GM18868 (cell line): ENCODE measurements at regions not wholly inside any gene's neighbourhood (a gene's known extent, or its start where the extent isn't known, plus 50 kb on each side); places are given as distances from the start of the nearest gene placed in this dataset.
"Not testable (repeated sequence)": the region's sequence is repeated elsewhere in the genome, so short reads cannot be mapped to it uniquely, and the experiment has no call there.

Experiments used
- ATAC-seq: cut with Tn5 transposase; IDR thresholded peaks from one replicate; pipeline ENCODE4 v1.9.1; 2021; ENCODE audit warnings: mild to moderate bottlenecking, moderate library complexity; ENCODE audit not compliant: unreplicated experiment

DNA sequence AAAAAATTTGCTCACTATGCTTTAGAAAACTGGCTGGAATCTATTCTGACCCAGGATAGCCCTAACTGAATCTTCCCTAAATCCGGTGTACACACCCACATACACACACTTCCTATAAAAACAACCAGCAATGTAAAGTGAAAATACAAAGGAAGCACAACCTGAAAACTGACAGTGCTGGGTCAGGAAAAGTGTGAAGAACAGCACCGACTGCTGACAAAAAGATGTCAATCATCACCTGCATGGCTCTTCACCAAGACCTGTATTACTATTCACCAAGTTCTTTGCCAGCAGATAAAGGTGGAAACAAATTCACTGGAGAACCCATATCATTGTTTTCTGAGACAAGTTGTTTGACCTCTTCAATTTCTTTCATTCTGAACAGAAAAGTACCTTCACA is 293.8 kb upstream of the GRAMD2B start:
- no peak for ATAC-seq

DNA sequence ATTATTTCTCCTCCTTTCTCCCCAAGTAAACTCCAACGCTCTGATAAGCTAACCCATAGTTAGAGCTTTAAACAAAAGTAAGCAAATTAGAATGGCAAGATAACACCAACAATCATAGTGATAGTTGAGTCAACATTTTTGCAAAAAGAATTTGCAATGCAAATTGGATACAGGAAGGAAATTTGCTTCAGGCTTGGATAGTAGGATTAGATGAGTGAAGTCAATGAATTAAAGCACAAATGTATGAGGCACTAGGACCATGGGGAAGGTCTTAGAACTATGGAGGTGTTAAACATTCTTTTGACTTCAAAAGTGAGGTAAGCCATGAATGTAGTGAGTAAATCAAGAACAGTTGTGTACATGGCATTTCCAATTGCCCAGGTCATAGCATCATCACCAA is 289.8 kb upstream of the GRAMD2B start:
- ATAC-seq, result no peak

DNA sequence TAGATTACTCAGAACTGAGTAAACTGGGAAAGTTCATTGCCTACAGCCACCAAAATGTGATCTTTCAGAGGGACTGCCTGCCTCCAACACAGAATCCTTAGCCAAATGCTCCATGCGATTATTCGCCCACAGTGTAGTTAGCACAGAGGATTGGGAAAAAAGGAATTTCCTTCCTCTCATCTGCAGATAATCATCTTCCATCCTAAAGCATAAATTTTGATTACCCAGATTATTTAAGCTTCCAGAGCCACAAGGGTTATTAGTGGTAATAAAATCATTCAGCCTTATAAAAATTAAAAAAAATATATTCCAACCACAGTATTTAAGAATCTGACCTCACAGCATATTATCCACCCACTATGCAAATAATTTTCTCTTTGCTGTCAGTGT is 285.3 kb upstream of the GRAMD2B start:
- no peak for ATAC-seq

DNA sequence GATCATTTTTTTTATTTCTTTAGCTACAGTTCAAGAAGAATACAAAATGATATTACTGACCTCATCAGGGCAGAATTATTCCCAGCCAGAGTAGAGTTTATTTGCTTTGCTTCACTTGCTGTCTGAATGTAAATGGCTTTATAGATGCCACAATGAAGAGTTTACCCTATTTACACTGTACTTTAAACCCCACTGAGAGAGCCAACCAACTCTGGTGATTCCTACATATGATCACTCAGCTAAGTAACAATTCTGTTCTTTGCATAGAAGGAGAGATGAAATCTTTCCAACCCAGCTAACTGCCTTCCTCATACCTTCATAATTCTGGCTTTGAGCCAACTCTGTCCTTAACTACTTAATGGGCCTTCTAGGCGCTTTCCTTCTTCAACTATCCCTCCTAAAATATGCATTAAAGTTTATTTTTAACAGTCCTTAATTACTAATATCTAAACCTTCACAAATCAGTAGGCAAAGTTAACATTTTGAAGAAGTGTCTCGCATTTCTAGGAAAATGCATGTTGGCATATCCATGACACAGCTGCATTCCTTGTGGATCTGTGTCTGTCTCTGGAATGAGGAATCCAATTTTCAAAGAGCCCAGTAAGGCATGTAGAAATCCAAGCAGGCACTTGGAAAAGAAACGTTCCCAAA is 284.8 kb upstream of the GRAMD2B start:
- no peak for ATAC-seq

DNA sequence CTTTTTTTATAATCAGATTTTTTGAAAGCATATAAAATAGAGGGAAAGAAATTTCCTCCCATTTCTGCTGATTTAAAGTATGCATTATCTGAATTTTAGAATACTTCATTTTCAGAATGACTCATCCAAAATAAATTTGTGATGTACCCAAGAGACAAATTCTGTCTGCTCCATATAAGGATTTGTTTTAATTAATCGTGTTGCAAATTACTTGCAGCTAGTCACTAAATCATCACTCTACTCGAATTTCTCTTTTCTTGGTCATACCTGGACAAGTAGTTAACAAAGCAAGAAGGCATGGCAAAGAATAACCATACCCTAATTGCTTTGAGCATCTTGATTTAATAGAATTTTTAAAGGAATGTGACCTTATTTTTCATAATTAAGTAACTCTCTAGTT is 284.1 kb upstream of the GRAMD2B start:
- no peak for ATAC-seq

DNA sequence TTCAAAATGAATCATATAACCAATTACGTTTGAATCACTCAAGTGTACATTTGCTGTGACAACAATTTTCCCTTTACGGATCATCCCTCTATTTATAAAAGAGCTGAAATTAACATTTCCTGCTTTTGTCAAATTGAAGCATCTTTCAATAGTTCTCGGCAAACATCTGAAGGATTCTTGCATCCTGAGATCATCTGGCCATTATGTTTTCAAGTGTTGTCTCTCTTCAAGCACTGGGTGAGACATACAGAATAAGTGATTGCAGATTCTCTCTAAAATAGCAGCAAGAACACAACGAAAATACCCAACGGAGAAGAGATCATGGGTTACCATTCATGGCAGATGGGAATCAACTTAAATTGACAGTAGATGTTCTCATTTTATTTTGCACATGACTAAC is 283.4 kb upstream of the GRAMD2B start:
- no peak for ATAC-seq

DNA sequence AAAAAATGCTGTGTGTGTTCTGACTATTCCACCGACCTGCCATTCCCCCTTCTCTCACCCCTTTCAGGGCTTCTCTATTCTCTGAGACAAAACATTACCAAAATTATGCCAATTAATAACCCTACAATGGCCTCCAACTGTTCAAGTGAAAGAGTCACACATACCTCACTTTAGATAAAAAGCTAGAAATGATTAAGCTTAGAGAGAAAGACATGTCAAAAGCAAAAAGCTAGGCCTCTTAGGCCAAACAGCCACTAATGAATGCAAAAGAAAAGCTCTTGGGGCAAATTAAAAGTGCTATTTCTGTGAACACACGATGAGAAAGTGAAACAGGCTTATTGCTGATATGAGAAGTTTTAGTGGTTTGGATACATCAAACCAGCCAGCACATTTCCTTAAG is 279.6 kb upstream of the GRAMD2B start:
- peak; percentile 44 for ATAC-seq

DNA sequence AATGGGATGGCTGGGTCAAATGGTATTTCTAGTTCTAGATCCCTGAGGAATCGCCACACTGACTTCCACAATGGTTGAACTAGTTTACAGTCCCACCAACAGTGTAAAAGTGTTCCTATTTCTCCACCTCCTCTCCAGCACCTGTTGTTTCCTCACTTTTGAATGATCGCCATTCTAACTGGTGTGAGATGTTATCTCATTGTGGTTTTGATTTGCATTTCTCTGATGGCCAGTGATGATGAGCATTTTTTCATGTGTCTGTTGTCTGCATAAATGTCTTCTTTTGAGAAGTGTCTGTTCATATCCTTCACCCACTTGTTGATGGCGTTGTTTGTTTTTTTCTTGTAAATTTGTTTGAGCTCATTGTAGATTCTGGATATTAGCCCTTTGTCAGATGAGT is 272.9 kb upstream of the GRAMD2B start:
- not testable (repeated sequence) for ATAC-seq

DNA sequence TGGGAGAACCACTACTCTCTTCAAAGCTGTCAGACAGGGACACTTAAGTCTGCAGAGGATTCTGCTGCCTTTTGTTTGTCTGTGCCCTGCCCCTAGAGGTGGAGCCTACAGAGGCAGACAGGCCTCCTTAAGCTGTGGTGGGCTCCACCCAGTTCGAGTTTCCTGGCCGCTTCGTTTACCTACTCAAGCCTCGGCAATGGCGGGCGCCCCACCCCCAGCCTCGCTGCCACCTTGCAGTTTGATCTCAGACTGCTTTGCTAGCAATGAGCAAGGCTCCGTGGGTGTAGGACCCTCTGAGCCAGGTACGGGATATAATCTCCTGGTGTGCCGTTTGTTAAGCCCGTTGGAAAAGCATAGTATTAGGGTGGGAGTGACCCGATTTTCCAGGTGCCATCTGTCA is 267.9 kb upstream of the GRAMD2B start:
- ATAC-seq, result not testable (repeated sequence)

DNA sequence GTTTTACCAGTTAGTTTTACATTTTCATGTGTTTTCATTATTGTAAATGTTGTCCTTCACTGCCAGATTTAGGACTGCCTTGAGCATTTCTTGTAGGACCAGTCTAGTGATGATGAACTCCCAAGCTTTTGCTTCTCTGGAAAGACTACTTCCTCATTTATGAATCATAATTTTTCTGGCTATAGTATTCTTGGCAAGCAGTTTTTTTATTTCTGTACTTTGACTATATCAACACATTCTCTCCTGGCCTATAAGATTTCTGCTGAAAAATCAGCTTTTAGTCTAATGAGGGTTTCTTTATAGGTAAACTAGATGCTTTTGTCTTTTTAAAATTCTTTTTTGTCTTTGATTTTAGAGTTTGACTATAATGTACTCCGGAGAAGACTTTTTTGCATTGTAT is 256.8 kb upstream of the GRAMD2B start:
- no peak for ATAC-seq

DNA sequence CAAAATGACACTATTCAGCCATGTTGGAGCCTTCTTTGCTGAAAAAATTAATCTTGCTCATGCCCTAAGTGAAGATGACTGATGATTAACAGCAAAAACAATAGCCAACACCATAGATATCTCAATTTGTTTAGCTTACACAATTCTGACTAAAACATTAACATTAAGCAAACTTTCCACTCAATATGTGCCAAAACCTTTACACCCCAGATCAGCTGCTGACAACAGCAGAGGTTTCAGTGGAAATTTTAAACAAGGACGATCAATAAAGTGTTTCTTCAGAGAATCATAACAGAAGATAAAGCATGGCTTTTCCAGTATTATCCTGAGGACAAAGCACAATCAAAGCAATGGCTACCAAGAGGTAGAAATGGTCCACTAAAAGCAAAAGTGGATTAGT is 254.4 kb upstream of the GRAMD2B start:
- no peak for ATAC-seq

DNA sequence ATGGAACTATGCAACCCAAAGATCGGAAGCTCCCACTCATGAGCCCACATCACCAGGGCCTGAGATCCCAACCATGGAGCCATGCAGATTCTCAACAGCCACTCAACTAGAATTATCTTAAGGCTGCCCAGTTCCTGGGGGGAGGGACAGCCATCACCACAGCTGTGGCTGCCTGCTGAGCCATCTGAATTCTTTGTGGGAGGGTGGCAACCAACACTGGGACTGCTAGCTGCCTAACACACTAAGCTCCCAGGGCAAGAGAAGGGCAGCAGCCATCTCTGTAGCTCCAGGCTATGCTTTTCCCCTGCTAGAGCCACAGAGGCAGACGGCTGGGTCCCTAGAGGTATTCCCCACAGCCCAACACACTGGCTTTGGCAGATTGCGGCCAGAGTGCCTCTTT is 251.3 kb upstream of the GRAMD2B start:
- no peak for ATAC-seq

DNA sequence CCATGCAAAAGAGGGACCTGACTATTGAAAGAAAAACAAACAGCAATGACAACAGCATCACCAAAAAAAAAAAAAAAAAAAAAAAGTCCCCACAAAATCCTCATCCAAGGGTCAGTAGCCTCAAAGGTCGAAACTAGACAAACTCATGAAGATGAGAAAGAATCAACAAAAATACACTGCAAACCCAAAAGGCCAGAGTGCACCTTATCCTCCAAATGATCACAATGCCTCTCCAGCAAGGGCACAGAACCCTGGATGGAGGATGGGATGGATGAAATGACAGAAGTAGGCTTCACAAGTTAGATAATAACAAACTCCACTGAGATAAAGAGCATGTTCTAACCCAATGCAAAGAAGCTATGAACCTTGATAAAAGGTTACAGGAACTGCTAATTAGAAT is 250.4 kb upstream of the GRAMD2B start:
- no peak for ATAC-seq

DNA sequence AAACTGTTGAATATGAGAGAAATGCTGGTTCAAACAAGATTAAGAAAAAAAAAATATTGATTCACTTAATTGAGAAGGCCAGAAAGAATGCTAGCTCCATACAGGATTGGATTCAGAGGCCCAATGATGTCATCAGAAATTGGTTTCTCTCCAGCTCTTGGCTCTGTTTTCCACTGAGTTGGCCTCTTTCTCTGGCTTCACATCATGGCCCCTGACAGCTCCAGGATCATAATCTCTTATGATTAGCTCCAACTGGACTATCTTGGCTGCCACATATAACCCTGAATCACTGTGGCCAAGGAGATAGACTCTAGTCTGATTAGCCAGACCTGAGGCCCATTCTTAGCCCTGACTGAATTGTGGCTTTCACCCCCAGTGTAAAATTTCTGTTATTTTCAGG is 244.7 kb upstream of the GRAMD2B start:
- no peak for ATAC-seq

DNA sequence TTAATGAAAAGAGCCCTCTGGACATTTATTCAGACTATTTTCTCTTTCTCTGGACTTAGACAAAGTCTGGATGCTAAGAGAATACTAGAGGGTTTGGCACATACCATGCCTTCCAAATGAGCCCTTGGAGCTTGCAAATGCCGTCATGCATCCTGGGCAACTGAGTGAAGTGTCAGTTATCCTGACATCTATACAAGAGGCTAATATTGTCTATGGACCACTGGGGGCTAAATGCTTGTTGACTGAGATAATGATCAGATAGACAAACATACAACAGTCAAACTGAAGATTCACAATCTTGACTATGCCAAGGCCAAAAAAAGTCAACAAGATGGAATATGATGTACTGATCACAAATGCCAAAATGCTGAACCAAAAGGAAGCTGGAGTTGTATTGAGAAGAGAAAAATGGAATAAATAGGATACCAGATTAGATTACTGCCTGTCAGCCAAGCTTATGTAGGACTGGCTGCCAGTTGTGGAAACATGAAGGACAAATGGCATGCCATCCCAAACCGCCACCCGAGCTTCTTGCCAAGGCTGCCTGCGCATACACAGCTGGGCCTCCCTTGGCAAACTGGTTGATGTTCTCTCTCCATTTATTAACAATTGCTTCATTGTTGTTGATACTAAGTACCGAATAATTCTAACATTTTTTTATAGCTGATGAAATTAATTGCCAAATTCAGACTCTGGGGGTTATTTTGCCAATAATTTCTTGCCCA is 240.1 kb upstream of the GRAMD2B start:
- no peak for ATAC-seq

DNA sequence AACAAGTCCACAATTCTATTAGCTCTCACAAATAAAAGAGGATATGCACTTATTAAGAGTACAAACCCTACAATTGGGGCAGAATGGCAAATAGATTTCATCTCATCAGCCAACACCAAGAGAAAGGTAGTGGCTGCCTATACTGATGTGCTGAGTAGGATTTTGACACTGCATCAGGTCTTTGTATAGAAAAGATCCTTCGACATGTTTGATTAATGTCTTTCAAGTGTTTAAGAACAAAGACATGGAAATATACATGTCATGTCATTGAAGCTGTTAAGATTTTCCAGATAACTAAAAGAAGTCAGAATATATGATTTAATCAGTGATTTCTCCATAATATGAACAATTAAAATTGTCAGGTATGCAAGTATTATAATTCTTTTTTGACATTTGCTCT is 238.7 kb upstream of the GRAMD2B start:
- no peak for ATAC-seq

DNA sequence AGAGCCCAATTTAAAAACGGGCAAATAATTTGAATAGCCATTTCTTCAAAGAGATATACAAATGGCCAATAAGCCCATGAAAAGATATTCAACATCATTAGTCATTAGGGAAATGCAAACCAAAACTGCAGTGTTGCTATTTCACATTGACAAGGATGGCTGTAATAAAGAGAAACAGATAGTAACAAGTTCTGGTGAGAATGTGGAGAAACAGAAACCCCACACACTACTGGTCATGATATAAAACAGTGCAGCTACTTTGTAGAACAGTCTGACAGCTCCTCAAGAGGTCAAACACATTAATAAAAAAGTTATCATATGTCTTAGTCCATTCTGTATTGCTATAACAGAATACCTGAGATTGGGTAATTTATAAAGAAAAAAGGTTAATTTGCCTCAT is 237.0 kb upstream of the GRAMD2B start:
- no peak for ATAC-seq

DNA sequence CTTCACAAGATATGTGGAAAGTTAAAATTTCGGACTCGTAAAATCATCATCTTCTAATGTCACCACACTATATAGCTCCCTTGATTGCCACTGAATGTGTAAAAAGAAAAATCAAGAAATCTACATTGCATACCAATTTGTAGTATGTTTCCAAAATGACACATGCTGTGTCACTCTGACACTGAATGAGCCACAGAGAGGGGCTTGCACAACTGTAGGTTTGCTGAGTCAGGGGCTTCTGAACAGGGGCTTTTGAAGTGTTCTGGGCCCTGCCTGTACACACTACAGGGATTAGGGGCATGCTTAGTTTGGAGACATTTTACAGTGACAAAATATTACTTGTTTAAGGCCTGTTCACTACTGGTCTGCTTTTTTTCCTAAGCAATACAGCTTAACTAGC is 234.4 kb upstream of the GRAMD2B start:
- ATAC-seq, result no peak

DNA sequence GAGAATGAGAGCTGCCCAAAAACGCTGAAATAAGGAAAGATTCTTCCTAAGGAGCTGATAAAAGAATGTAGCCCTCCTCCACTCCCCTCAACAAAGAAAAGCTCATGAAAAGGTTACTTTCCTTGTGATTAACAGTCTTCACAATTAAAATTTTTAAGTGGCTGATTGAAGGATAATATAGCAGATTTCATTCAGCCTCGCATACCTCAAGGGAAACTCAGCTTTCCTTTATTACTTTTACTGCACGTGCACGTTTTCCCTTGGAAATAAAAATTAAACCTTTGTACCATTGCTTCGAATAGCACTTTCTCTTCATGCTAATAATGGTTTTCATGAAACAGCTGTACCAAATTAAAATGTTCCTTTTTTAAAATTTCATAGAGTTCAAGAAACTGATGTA is 234.0 kb upstream of the GRAMD2B start:
- ATAC-seq, result no peak

DNA sequence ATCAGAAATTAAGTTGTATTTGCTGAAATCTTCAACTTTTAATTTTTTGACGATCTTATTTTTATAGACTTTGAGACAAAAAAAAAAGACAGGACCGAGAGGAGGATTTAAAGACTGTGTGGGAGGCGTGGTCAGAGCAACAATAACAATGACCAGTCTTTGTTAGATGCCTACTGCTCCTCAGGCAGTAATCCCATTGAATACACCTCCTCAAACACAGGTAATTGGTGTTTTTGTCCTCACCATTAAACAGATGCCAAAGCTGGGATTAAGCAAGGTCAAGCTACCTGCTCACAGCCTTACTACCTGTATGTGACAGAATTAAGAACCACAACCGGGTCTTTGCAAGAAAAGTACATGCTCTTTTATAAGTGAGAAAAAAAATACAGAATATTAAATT is 233.3 kb upstream of the GRAMD2B start:
- ATAC-seq, result no peak

DNA sequence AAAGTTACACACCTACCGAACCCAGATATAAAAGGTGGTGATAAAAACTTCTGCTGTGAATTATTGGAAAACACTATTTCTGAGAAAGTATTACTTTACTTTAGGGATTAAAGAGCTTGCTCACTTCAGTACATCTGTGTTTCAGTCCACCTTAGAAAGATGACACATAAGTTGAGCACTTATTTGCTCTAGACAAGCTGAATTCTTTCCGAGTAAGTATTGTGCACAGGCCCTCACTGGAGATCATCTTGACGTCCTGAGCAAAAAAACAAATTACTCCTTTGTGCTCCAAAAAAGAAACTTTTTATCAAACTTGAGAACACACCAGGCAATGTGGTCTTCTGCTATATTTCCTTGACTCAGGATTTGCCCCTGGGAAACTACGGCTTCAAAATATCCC is 231.0 kb upstream of the GRAMD2B start:
- no peak for ATAC-seq

DNA sequence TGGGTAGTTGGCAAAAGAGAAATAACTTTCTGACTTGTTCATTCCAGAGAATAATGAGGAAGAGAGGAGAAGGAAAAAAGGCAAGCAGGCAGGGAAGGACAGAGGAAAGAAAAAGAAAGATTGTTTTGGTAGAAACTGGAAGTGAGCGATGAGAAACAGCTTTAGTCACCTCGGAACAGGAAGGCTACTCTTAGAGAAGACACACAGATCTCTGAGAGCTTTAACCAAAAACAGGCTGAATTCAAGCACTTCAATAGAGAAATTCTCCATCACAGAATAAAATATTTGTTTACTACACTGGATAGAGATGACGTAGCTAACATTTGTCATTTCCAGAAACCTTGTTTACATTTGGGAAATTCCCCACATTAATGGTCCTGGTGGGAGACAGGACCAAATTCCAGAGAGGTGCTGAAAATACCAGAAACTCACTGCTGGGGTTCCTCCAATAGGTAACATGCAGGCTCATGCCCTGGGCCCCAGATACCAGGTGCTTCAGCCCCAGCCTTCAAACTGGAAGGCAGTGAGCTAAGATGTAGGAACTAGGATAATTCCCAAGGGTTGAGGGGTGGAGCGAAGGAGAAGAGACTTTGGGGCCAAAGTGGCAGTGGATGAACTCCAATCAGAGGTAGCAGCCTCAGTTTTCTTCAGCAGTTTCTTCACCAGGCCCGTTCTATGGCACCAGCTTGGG is 227.7 kb upstream of the GRAMD2B start:
- ATAC-seq, result no peak
